Large intestine (tissue), 3 donors: ENCODE measurements at regions not wholly inside any gene's neighbourhood (a gene's known extent, or its start where the extent isn't known, plus 50 kb on each side); places are given as distances from the start of the nearest gene placed in this dataset.

ENCODE experiments used
- DNase-seq, 2 donors: peaks; one replicate each; pipeline versions ENCODE4 v3.0.0 to v3.0.0-alpha.2; 2013
- H3K27ac ChIP-seq: one replicate; pipeline ENCODE4 v1.5.1; 2013; ENCODE audit warnings: low read length
- H3K27me3 ChIP-seq: 2 replicates; pipeline ENCODE4 v1.6.1; 2013; ENCODE audit warnings: low read length; ENCODE audit not compliant: control insufficient read depth, insufficient read depth
- H3K36me3 ChIP-seq: 2 replicates; pipeline ENCODE4 v1.6.1; 2013; ENCODE audit warnings: low read length; ENCODE audit not compliant: control insufficient read depth, insufficient read depth
- H3K4me1 ChIP-seq: one replicate; pipeline ENCODE4 v1.6.1; 2013; ENCODE audit warnings: low read length; ENCODE audit not compliant: control insufficient read depth, insufficient read depth
- H3K4me3 ChIP-seq: one replicate; pipeline ENCODE4 v1.5.1; 2013; ENCODE audit warnings: low read length
- H3K9me3 ChIP-seq: one replicate; pipeline ENCODE4 v1.6.1; 2013; ENCODE audit warnings: mild to moderate bottlenecking, low read depth, low read length, moderate library complexity; ENCODE audit not compliant: control insufficient read depth
- WGBS: methylation state at CpG from one replicate; pipeline ENCODE4 v1.1.5; 2013; ENCODE audit warnings: low lambda C conversion rate; ENCODE audit not compliant: insufficient coverage; 5-methylcytosine and 5-hydroxymethylcytosine counted together

DNA sequence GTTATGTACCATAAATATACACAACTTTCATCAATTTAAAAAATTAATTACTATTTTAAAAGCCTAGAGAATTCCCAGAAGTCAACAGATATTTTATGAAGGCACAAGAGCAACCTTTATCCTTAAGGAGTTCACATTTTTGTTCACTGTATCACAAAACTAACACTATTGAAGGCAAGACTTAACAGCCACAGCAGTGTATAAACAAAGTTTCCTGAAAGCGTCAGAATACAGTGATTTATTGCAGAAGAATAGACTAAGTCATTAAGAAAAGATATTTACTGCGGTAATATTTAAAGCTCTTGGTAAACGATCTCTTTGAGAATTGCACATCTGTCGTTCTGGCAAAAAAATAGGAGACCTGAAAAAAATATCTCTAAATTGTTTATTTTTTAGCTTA, 419.3 kb upstream of the NBEA start:
- WGBS: 3% methylated on average over 4 of the region's 4 CpGs

DNA sequence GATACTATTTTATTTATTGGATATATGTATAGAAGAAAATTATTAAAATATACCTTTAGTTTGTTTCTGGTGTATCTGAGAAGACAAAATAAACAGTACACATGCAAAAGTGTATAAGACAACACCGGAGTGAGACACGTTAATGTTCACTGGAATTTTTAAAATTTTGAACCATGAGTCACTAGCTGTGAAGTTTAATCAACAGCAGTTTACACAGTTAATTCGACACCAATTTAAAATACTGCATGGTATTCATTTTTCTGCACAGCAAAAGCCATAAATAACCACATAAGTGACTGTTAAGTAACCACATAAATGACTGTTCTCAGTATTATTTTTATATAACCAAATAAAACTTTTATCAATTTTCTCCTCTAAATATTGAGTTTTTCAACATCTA, 418.7 kb upstream of the NBEA start:
- no peak overlapping the region for H3K4me3 ChIP-seq
- no peaks in the 10 kb centered on the region for H3K4me1 ChIP-seq
- DNase-seq: no peak
- H3K36me3 ChIP-seq: no peaks in the 10 kb centered on the region
- no peaks in the 10 kb centered on the region for H3K9me3 ChIP-seq
- H3K27ac ChIP-seq: no peak overlapping the region
- no peaks in the 10 kb centered on the region for H3K27me3 ChIP-seq
- WGBS: 80% methylated on average over 1 of the region's 3 CpGs

More for the DNA sequence above, 419.3 kb upstream of the NBEA start:
- Histone ChIP-seq H3K4me3 (no peak overlapping the region), H3K36me3 (no peaks in the 10 kb centered on the region), H3K27me3 (no peaks in the 10 kb centered on the region), H3K9me3 (no peaks in the 10 kb centered on the region), H3K4me1 (no peaks in the 10 kb centered on the region), H3K27ac (no peak overlapping the region)
- DNase-seq: no peak

DNA sequence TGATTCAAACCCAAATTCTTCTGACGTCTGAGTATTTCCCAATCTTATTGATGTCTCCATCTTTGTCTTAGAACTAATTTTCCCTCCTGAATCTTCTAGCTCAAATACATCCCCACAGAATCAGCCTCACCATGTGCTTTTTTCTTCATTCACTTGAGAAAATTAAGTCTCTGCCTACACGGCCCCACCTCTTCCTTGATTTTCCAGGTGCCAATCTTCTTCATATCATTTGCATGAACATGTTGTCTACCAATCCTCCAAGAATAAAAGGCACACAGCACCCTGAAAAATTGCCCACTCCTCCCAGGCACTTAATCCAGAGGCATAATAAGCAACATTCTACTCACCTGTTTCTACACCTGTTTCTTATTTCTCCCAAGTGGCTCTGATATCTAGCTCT, 408.1 kb upstream of the NBEA start:
- no peaks in the 10 kb centered on the region for H3K27me3 ChIP-seq
- no peak overlapping the region for H3K27ac ChIP-seq
- no peak for DNase-seq
- no peaks in the 10 kb centered on the region for H3K9me3 ChIP-seq
- H3K4me1 ChIP-seq: no peaks in the 10 kb centered on the region
- no peak overlapping the region for H3K4me3 ChIP-seq
- no peaks in the 10 kb centered on the region for H3K36me3 ChIP-seq
- WGBS: 90% methylated on average over 2 of the region's 2 CpGs

DNA sequence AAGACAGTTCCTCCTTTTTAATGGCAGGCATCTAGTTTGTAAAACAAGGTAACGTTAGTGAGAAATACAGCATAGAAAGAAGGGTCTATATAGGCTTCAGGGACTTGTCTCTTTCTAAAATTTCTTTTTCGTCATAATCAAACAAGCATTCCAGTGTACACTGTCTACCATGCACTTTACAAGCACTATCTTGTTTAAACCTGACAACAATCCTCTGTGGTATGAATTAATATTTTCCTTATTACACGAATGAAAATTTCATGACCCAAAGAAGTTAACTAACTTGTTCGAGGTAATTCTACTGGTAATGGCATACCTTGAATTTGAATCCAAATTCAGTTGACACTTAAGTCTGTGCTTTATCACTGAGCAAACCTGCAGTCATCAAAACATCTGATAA, 399.7 kb upstream of the NBEA start:
- Histone ChIP-seq H3K4me1 (no peaks in the 10 kb centered on the region), H3K36me3 (no peaks in the 10 kb centered on the region), H3K27me3 (no peaks in the 10 kb centered on the region), H3K4me3 (no peak overlapping the region), H3K9me3 (peaks cover 3% of the 10 kb centered on the region), H3K27ac (no peak overlapping the region)
- DNase-seq: no peak
- WGBS: 100% methylated on average over 2 of the region's 4 CpGs

DNA sequence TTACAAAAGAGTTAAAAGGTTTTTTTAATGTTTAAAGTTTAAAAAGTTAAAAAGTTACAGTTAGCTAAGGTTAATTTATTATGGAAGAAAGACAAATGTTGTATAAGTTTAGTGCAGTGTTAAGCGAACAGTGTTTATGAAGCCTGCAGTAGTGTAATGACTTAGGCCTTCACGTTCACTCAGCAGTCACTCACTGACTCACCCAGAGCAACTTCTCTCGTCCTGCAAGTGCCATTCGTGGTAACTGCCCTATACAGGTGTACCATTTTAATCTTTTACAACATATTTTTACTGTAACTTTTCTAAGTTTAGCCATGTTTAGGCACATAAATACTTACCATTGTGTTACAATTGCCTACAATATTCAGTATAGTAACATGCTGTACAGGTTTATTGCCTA, 398.2 kb upstream of the NBEA start:
- Histone ChIP-seq H3K4me1 (no peaks in the 10 kb centered on the region), H3K27me3 (no peaks in the 10 kb centered on the region), H3K4me3 (no peak overlapping the region), H3K27ac (no peak overlapping the region), H3K36me3 (no peaks in the 10 kb centered on the region), H3K9me3 (peaks cover 3% of the 10 kb centered on the region)
- 90% methylated on average over 2 of the region's 4 CpGs for WGBS
- no peak for DNase-seq

DNA sequence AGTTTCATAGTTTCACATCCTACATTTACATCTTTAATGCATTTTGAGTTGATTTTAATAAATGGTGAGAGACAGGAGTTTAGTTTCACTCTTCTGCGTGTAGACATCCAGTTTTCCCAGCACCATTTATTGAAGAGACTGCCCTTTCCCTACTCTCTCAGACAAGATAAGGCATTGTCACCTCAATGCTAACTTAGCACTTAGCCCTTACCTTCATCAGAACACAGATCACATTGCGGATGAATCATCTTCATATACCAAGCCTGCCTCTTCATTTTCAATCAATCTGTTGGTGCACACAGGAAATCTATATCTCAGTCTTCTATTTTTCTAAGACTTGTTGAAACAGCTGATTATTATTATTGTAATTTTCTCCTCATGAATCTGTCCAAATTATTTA, 396.6 kb upstream of the NBEA start:
- 90% methylated on average over 2 of the region's 2 CpGs for WGBS
- Histone ChIP-seq H3K36me3 (no peaks in the 10 kb centered on the region), H3K27me3 (no peaks in the 10 kb centered on the region), H3K9me3 (no peaks in the 10 kb centered on the region), H3K4me1 (no peaks in the 10 kb centered on the region), H3K4me3 (no peak overlapping the region), H3K27ac (no peak overlapping the region)
- no peak for DNase-seq

DNA sequence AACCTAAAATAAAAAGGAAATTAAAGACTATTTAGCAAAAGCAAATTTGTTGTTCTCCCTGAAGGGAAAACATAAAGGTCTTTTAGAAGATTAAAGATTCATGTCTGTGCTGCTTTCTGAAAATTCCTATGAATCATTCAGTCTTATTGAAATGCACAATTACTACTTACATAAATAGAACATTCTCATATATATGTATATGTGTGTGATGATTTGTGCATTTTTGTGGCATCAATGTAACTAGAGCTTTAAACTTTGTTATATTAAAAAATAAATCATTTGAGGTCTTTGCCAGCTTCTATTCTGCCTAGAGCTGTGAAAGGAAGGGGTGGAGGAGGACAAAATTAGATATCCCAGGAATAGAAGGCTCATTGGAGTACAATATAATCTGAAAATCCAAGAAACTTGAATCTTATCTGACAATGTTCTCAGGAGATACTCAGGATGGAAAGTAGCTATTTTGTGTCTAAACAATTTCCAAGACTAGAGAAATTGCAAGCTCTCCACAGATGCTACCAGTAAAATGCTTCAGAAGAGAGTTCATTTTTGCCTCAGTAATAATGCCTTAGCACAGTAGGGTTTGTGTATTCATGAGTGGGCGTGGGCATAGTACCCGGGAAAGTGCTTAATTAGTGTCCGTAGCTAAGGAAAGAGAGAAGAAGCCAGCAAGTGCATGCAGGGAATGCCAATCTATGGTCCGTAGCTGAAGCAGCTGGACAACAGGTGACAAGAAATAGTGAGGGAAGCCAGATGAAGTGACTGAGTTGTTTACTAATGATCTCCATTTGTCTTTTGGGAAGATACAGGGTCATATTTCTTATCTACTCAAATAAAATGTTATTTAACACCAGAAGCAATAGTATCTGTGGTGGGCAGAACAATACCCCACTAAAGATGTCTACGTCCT, 395.5 kb upstream of the NBEA start:
- Histone ChIP-seq H3K27ac (no peak overlapping the region), H3K4me1 (no peaks in the 10 kb centered on the region), H3K27me3 (no peaks in the 10 kb centered on the region), H3K4me3 (no peak overlapping the region), H3K9me3 (no peaks in the 10 kb centered on the region), H3K36me3 (no peaks in the 10 kb centered on the region)
- DNase-seq: no peak
- WGBS: 17% methylated on average over 1 of the region's 5 CpGs

DNA sequence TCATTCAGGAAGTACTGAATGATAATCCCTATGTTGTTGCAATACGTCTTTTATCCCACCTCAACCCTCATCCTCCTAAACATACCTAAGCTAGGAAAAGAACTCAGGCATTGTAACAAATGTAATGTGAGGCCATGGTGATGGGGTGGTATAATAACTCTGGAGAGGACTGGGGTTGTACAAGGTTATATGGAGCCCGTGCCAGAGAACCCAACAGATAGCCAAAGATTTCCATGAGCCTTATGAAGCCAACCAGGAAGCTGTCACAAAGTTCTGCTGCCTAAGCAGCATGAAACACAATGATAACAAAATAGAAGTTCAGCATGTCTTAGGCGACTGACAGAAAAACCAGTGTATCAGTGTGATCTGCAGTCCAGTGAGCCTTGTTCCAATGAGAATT, 394.1 kb upstream of the NBEA start:
- Histone ChIP-seq H3K27ac (no peak overlapping the region), H3K9me3 (no peaks in the 10 kb centered on the region), H3K36me3 (no peaks in the 10 kb centered on the region), H3K27me3 (no peaks in the 10 kb centered on the region), H3K4me3 (no peak overlapping the region), H3K4me1 (no peaks in the 10 kb centered on the region)
- no peak for DNase-seq
- WGBS: 100% methylated on average over 1 of the region's 3 CpGs

DNA sequence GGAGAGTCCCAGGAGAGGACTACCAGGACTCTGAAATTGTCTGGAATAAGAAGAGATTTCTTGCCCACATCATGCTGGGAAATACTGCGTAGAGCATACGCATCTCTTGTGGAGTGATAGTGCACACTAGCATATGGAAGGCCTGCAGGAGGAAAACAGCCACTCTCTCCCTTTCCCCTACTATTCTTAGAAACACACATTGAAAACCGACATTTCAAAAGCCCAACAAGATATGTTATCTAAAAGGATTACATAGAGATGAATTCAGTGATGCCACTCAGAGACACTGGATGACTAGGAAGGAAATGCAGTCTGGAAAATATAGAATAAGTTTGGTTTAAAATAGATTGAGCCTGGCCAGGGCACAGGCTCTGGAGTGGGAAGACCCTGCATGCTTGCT, 388.7 kb upstream of the NBEA start:
- Histone ChIP-seq H3K4me3 (no peak overlapping the region), H3K27me3 (no peaks in the 10 kb centered on the region), H3K4me1 (no peaks in the 10 kb centered on the region), H3K27ac (no peak overlapping the region), H3K9me3 (no peaks in the 10 kb centered on the region), H3K36me3 (no peaks in the 10 kb centered on the region)
- WGBS: no CpG with 5 or more reads among the region's 3 CpGs
- no peak for DNase-seq

DNA sequence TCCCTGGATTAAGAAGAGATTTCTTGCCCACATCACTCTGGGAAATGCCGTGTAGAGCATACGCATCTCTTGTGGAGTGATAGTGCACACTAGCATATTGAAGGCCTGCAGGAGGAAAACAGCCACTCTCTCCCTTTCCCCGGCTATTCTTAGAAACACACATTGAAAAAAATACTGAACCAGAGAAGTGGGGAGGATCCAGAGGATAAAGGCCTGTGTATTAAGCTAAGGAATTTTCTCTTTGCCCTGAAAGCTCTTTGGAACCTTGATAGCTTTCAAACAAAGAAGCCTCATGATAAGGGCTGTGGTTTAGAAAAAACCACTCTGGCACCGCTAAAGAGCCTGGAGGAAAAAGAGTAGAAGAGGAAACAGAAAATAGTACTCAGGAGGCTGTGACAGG, 386.1 kb upstream of the NBEA start:
- H3K27ac ChIP-seq: no peak overlapping the region
- no peaks in the 10 kb centered on the region for H3K36me3 ChIP-seq
- WGBS: 57% methylated on average over 1 of the region's 4 CpGs
- no peak for DNase-seq
- H3K9me3 ChIP-seq: no peaks in the 10 kb centered on the region
- H3K27me3 ChIP-seq: no peaks in the 10 kb centered on the region
- H3K4me3 ChIP-seq: no peak overlapping the region
- no peaks in the 10 kb centered on the region for H3K4me1 ChIP-seq

DNA sequence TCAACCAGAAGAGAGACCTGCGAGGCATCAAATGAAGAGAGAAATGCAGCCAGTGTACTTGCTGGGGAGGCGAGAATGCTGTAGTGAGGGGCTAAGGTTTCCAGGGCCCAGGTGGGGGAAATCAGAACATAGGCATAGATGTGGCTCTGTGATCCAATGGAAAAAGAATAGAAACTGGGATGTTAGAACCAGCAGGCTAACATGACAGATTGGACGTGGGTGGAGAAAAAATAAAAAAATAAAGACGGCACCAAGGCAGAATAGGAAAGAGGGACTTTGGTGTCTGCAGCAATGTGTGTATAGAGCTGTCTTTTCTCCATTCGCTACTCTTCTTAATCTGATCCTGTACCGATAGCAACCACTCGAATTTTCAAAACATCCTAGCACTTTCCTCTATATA, 381.0 kb upstream of the NBEA start:
- 85% methylated on average over 7 of the region's 7 CpGs for WGBS
- no peak for DNase-seq

More for the DNA sequence above, 381.0 kb upstream of the NBEA start:
- Histone ChIP-seq H3K4me1 (no peaks in the 10 kb centered on the region), H3K27ac (no peak overlapping the region), H3K36me3 (no peaks in the 10 kb centered on the region), H3K4me3 (no peak overlapping the region), H3K9me3 (no peaks in the 10 kb centered on the region), H3K27me3 (no peaks in the 10 kb centered on the region)
